HEK293 (cell line): ENCODE measurements at regions not wholly inside any gene's neighbourhood (a gene's known extent, or its start where the extent isn't known, plus 50 kb on each side); places are given as distances from the start of the nearest gene placed in this dataset.

Experiments
- CTCF ChIA-PET: fragments of 350-600 bp; formaldehyde crosslinking; extraction: SDS; loops from one replicate; lab custom pipeline; 2021; ENCODE audit warnings: antibody characterized with exemption; lab: Yijun Ruan, JAX
- POLR2A ChIA-PET: fragments of 300-600 bp; formaldehyde crosslinking; extraction: SDS; loops from one replicate; lab custom pipeline; 2020; ENCODE audit warnings: antibody characterized with exemption, inconsistent platforms; lab: Yijun Ruan, JAX
- H3K27ac ChIP-seq: fragments of 200-500 bp; sonication (Bioruptor generic); 2 replicates; pipeline ENCODE4 v1.5.1; 2014; ENCODE audit warnings: low read depth, low read length, control low read depth, inconsistent platforms; ENCODE audit errors: extremely low read depth
- H3K36me3 ChIP-seq, 2 experiments: fragments of 200-500 bp in 1 of 2; sonication (Bioruptor generic) in 1 of 2; 1 replicate in 1 of 2; 2 replicates in 1 of 2; pipeline ENCODE4 v1.5.1; 2014 to 2017; ENCODE audit warnings: inconsistent platforms in 2 of 2, low read length in 2 of 2; ENCODE audit not compliant: control insufficient read depth in 2 of 2, insufficient read depth in 1 of 2
- H3K4me1 ChIP-seq: fragments of 200-500 bp; sonication (Bioruptor generic); 2 replicates; pipeline ENCODE4 v1.5.1; 2014; ENCODE audit warnings: mild to moderate bottlenecking, low read length, inconsistent platforms; ENCODE audit not compliant: control insufficient read depth, insufficient read depth
- H3K4me3 ChIP-seq: 2 replicates; pipeline ENCODE4 v1.5.1; 2011; ENCODE audit warnings: low read depth, mild to moderate bottlenecking, control low read depth, low read length, moderate library complexity
- H3K9me3 ChIP-seq: fragments of 200-500 bp; sonication (Bioruptor generic); 2 replicates; pipeline ENCODE4 v1.5.1; 2014; ENCODE audit warnings: low read depth, low read length, inconsistent platforms; ENCODE audit not compliant: control insufficient read depth, insufficient read depth
- KLF10 ChIP-seq: fragments of 450-650 bp; IDR thresholded peaks from 2 replicates; pipeline ENCODE4 v1.5.1; 2018; ENCODE audit warnings: missing biosample characterization, mild to moderate bottlenecking, missing genetic modification characterization
- KLF9 ChIP-seq: fragments of 450-650 bp; formaldehyde crosslinking; IDR thresholded peaks from 2 replicates; pipeline ENCODE4 v1.5.1; 2016; ENCODE audit warnings: missing biosample characterization, missing genetic modification characterization, low read depth
- SCRT1 ChIP-seq: fragments of 450-650 bp; formaldehyde crosslinking; IDR thresholded peaks from 2 replicates; pipeline ENCODE4 v1.5.1; 2016; ENCODE audit warnings: missing biosample characterization, missing genetic modification characterization, borderline replicate concordance
- ZBTB1 ChIP-seq: fragments of 450-650 bp; formaldehyde crosslinking; IDR thresholded peaks from 2 replicates; pipeline ENCODE4 v1.5.1; 2016; ENCODE audit warnings: missing biosample characterization, missing genetic modification characterization
- ZBTB48 ChIP-seq: fragments of 450-650 bp; formaldehyde crosslinking; IDR thresholded peaks from 2 replicates; pipeline ENCODE4 v1.5.1; 2016; ENCODE audit warnings: missing biosample characterization, missing genetic modification characterization
- ZFHX2 ChIP-seq: fragments of 450-650 bp; formaldehyde crosslinking; conservative IDR thresholded peaks from 2 replicates; pipeline ENCODE4 v1.5.1; 2016; ENCODE audit warnings: missing biosample characterization, missing genetic modification characterization
- ZNF133 ChIP-seq: fragments of 450-650 bp; formaldehyde crosslinking; IDR thresholded peaks from 2 replicates; pipeline ENCODE4 v1.5.1; 2016; ENCODE audit warnings: missing biosample characterization, missing genetic modification characterization
- ZNF138 ChIP-seq: fragments of 450-650 bp; formaldehyde crosslinking; IDR thresholded peaks from 2 replicates; pipeline ENCODE4 v1.5.1; 2016; ENCODE audit warnings: missing biosample characterization, missing genetic modification characterization, borderline replicate concordance
- ZNF24 ChIP-seq: fragments of 450-650 bp; formaldehyde crosslinking; IDR thresholded peaks from 2 replicates; pipeline ENCODE4 v1.5.1; 2016; ENCODE audit warnings: missing biosample characterization, missing genetic modification characterization
- ZNF404 ChIP-seq: fragments of 450-650 bp; formaldehyde crosslinking; IDR thresholded peaks from 2 replicates; pipeline ENCODE4 v1.5.1; 2017; ENCODE audit warnings: missing biosample characterization, missing genetic modification characterization
- ZNF433 ChIP-seq: fragments of 450-650 bp; formaldehyde crosslinking; IDR thresholded peaks from 2 replicates; pipeline ENCODE4 v1.5.1; 2016; ENCODE audit warnings: missing biosample characterization, missing genetic modification characterization, low read depth
- ZNF501 ChIP-seq: fragments of 450-650 bp; formaldehyde crosslinking; IDR thresholded peaks from 2 replicates; pipeline ENCODE4 v1.5.1; 2016; ENCODE audit warnings: missing biosample characterization, missing genetic modification characterization
- ZNF571 ChIP-seq: fragments of 450-650 bp; formaldehyde crosslinking; IDR thresholded peaks from 2 replicates; pipeline ENCODE4 v1.5.0; 2017; ENCODE audit warnings: missing biosample characterization, missing genetic modification characterization
- ZNF610 ChIP-seq: fragments of 450-650 bp; formaldehyde crosslinking; IDR thresholded peaks from 2 replicates; pipeline ENCODE4 v1.5.1; 2016; ENCODE audit warnings: missing biosample characterization, missing genetic modification characterization, borderline replicate concordance
- ZNF654 ChIP-seq: fragments of 450-650 bp; formaldehyde crosslinking; IDR thresholded peaks from 2 replicates; pipeline ENCODE4 v1.5.1; 2016; ENCODE audit warnings: low read depth, missing biosample characterization, missing genetic modification characterization
- ZNF658 ChIP-seq: fragments of 450-650 bp; formaldehyde crosslinking; IDR thresholded peaks from 2 replicates; pipeline ENCODE4; 2016; ENCODE audit warnings: missing biosample characterization, missing genetic modification characterization
- TF ChIP-seq, protein P1 (sequence below): fragments of 450-650 bp; formaldehyde crosslinking; IDR thresholded peaks from 2 replicates; pipeline ENCODE4 v1.5.1; 2016; ENCODE audit warnings: missing biosample characterization, missing genetic modification characterization
- TF ChIP-seq, protein P2 (sequence below): fragments of 450-650 bp; formaldehyde crosslinking; conservative IDR thresholded peaks from 2 replicates; pipeline ENCODE4 v1.5.1; 2016; ENCODE audit warnings: low read depth, missing biosample characterization, missing genetic modification characterization
- TF ChIP-seq, protein P3 (sequence below): fragments of 450-650 bp; formaldehyde crosslinking; IDR thresholded peaks from 2 replicates; pipeline ENCODE4 v1.5.1; 2016; ENCODE audit warnings: missing biosample characterization, missing genetic modification characterization, borderline replicate concordance
- TF ChIP-seq, protein P4 (sequence below): fragments of 450-650 bp; formaldehyde crosslinking; IDR thresholded peaks from 2 replicates; pipeline ENCODE4 v1.5.0; 2017; ENCODE audit warnings: missing biosample characterization, missing genetic modification characterization, borderline replicate concordance
- TF ChIP-seq, protein P5 (sequence below): fragments of 450-650 bp; formaldehyde crosslinking; IDR thresholded peaks from 2 replicates; pipeline ENCODE4 v1.5.1; 2016; ENCODE audit warnings: missing biosample characterization, missing genetic modification characterization

DNA sequence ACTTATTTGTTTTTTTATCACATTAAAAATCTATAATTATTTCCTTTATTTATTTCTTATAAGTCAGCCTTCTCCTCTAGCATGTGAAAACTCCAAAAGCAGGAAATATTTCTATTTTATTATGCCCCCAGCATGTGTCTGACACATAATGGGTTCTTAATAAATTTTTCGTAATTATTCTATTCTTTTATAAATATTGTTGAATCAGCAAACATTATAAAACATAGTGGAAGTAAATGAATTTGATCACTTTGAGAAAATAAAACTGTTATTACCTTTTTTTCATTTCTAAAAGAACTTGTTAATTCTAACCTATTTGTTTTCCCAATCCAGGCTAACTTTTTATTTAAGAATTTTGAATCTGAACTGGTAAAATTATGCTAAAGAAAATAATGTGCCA, 509.1 kb upstream of the PCDH15 start:
- ChIA-PET POLR2A (no interaction called here), CTCF (no interaction called here)
- Histone ChIP-seq H3K4me3 (no peak overlapping the region), H3K36me3 (no peaks in the 10 kb centered on the region), H3K4me1 (no peaks in the 10 kb centered on the region), H3K9me3 (no peaks in the 10 kb centered on the region), H3K27ac (no peak overlapping the region)
- TF ChIP-seq, protein P1, sequence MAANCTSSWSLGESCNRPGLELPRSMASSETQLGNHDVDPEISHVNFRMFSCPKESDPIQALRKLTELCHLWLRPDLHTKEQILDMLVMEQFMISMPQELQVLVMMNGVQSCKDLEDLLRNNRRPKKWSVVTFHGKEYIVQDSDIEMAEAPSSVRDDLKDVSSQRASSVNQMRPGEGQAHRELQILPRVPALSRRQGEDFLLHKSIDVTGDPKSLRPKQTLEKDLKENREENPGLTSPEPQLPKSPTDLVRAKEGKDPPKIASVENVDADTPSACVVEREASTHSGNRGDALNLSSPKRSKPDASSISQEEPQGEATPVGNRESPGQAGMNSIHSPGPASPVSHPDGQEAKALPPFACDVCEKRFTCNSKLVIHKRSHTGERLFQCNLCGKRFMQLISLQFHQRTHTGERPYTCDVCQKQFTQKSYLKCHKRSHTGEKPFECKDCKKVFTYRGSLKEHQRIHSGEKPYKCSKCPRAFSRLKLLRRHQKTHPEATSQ (tag by site-specific recombination), result no peak
- no peak for TF ChIP-seq ZNF138 (tag by site-specific recombination)
- no peak for TF ChIP-seq ZNF571 (tag by site-specific recombination)
- TF ChIP-seq, protein P2, sequence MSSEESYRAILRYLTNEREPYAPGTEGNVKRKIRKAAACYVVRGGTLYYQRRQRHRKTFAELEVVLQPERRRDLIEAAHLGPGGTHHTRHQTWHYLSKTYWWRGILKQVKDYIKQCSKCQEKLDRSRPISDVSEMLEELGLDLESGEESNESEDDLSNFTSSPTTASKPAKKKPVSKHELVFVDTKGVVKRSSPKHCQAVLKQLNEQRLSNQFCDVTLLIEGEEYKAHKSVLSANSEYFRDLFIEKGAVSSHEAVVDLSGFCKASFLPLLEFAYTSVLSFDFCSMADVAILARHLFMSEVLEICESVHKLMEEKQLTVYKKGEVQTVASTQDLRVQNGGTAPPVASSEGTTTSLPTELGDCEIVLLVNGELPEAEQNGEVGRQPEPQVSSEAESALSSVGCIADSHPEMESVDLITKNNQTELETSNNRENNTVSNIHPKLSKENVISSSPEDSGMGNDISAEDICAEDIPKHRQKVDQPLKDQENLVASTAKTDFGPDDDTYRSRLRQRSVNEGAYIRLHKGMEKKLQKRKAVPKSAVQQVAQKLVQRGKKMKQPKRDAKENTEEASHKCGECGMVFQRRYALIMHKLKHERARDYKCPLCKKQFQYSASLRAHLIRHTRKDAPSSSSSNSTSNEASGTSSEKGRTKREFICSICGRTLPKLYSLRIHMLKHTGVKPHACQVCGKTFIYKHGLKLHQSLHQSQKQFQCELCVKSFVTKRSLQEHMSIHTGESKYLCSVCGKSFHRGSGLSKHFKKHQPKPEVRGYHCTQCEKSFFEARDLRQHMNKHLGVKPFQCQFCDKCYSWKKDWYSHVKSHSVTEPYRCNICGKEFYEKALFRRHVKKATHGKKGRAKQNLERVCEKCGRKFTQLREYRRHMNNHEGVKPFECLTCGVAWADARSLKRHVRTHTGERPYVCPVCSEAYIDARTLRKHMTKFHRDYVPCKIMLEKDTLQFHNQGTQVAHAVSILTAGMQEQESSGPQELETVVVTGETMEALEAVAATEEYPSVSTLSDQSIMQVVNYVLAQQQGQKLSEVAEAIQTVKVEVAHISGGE (tag by site-specific recombination), result no peak
- TF ChIP-seq ZFHX2 (tag by site-specific recombination), result no peak

DNA sequence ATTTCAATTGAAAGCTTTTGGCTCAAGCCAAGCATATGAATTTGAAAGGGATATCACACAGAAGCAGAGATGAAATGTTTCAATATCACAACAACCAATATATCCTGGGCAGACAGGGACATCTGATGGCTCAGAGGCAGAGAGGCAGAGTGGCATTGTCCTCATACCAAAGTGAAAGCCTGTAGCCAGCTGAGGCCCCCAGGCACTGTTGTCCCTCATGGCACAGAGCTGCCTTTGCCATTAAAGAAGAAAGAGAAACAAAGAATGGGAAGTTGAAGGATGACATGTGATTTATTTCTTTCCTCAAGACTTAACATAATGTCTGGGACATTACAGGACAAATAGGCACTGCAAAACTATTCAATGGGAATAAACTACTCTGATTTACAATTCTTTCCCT, 504.3 kb upstream of the PCDH15 start:
- ChIA-PET CTCF (no interaction called here), POLR2A (no interaction called here)

DNA sequence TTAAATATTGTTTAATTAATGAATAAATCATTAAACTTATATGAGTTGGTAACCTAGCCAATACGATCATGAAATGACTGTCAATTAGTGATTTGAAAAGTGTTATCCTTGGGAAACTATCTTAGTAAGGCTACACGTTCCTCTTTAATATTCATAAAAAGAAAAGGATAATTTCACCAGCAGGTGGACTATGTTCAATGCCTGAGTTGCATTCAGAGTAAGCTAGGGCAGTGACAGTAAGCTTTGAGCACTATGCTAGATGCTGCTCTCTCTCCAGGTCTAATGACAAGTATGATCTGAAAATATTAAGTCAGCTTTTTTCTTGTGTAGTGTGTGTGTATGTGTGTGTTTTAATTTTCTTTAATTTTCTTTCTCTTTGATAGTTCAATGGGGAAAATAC, 486.3 kb upstream of the PCDH15 start:
- Histone ChIP-seq H3K4me1 (no peaks in the 10 kb centered on the region), H3K27ac (no peak overlapping the region), H3K4me3 (no peak overlapping the region), H3K36me3 (no peaks in the 10 kb centered on the region), H3K9me3 (no peaks in the 10 kb centered on the region)
- ChIA-PET POLR2A (no interaction called here), CTCF (no interaction called here)
- no peak for TF ChIP-seq ZNF501 (tag by site-specific recombination)
- no peak for TF ChIP-seq SCRT1 (tag by site-specific recombination)
- no peak for TF ChIP-seq ZNF433 (tag by site-specific recombination)
- TF ChIP-seq, protein P3, sequence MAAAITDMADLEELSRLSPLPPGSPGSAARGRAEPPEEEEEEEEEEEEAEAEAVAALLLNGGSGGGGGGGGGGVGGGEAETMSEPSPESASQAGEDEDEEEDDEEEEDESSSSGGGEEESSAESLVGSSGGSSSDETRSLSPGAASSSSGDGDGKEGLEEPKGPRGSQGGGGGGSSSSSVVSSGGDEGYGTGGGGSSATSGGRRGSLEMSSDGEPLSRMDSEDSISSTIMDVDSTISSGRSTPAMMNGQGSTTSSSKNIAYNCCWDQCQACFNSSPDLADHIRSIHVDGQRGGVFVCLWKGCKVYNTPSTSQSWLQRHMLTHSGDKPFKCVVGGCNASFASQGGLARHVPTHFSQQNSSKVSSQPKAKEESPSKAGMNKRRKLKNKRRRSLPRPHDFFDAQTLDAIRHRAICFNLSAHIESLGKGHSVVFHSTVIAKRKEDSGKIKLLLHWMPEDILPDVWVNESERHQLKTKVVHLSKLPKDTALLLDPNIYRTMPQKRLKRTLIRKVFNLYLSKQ (tag by site-specific recombination), result no peak
- TF ChIP-seq ZNF133, result no peak
- no peak for TF ChIP-seq KLF9 (tag by site-specific recombination)
- no peak for TF ChIP-seq KLF10

More for the DNA sequence above, 504.3 kb upstream of the PCDH15 start:
- TF ChIP-seq ZNF610 (tag by site-specific recombination) (no peak), ZBTB1 (tag by site-specific recombination) (no peak), ZNF404 (no peak), ZBTB48 (tag by site-specific recombination) (no peak), ZNF654 (no peak), ZNF658 (tag by site-specific recombination) (no peak), ZNF24 (tag by site-specific recombination) (no peak)
- TF ChIP-seq, protein P4, sequence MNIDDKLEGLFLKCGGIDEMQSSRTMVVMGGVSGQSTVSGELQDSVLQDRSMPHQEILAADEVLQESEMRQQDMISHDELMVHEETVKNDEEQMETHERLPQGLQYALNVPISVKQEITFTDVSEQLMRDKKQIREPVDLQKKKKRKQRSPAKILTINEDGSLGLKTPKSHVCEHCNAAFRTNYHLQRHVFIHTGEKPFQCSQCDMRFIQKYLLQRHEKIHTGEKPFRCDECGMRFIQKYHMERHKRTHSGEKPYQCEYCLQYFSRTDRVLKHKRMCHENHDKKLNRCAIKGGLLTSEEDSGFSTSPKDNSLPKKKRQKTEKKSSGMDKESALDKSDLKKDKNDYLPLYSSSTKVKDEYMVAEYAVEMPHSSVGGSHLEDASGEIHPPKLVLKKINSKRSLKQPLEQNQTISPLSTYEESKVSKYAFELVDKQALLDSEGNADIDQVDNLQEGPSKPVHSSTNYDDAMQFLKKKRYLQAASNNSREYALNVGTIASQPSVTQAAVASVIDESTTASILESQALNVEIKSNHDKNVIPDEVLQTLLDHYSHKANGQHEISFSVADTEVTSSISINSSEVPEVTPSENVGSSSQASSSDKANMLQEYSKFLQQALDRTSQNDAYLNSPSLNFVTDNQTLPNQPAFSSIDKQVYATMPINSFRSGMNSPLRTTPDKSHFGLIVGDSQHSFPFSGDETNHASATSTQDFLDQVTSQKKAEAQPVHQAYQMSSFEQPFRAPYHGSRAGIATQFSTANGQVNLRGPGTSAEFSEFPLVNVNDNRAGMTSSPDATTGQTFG (tag by site-specific recombination), result no peak
- TF ChIP-seq, protein P5, sequence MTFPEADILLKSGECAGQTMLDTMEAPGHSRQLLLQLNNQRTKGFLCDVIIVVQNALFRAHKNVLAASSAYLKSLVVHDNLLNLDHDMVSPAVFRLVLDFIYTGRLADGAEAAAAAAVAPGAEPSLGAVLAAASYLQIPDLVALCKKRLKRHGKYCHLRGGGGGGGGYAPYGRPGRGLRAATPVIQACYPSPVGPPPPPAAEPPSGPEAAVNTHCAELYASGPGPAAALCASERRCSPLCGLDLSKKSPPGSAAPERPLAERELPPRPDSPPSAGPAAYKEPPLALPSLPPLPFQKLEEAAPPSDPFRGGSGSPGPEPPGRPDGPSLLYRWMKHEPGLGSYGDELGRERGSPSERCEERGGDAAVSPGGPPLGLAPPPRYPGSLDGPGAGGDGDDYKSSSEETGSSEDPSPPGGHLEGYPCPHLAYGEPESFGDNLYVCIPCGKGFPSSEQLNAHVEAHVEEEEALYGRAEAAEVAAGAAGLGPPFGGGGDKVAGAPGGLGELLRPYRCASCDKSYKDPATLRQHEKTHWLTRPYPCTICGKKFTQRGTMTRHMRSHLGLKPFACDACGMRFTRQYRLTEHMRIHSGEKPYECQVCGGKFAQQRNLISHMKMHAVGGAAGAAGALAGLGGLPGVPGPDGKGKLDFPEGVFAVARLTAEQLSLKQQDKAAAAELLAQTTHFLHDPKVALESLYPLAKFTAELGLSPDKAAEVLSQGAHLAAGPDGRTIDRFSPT (tag by site-specific recombination), result no peak
- Histone ChIP-seq H3K27ac (no peak overlapping the region), H3K4me3 (no peak overlapping the region), H3K9me3 (no peaks in the 10 kb centered on the region), H3K4me1 (no peaks in the 10 kb centered on the region), H3K36me3 (no peaks in the 10 kb centered on the region)
